ENCODE measurements at regions not wholly inside any gene's neighbourhood (a gene's known extent, or its start where the extent isn't known, plus 50 kb on each side); places are given as distances from the start of the nearest gene placed in this dataset.
"Not testable (repeated sequence)": the region's sequence is repeated elsewhere in the genome, so short reads cannot be mapped to it uniquely, and the experiment has no call there.

DNA sequence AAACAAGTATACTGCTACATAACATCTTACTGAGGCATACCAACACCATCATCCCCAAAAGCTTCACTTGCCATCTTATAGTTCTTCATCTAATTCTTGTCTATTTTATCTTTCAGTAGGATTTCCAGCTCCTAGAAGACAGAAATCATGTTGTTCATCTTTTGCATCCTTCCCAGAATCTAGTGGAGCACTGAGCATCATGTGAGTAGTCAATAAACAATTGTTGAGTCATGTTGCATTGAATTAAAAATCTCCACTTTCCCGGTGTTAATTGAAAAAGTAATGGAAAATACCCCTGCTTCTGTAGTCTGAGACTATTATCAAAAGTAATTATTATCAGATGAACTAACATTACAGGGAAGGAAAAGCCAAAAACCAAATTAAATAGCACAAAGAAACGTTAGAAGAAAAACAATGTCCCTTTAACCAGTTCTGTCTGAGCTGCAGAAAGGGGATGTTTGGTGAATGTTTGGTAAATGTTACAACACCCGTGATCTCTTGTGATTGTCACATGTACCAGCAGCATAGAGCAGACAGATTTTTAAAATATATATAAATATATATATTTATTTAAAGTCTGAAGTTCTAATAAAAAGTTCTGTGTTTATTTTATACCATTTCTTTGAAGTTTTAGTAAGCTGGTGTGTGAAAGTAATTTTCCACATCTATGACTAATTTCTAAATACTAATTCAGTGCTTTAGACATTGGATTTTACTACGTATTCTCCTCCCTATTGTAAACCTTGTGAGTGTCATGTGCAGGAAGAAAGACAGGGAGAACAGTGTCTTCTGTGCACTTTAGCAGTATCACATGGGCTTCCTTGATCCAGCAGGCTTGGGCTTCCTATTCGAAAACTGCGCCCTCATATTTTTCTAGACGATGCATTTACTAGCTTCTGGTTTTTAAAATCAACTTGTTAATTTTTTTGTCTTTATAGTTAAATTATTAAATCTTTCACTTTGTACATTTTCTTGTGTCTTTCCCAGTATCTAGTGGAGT is 85.6 kb downstream of the RAP2B start:
- H3K4me1 Mint-ChIP-seq = peaks cover 11% of the 10 kb centered on the region
- no peak for ATAC-seq
- CTCF ChIA-PET = interaction anchor here (0.5 to 1.4 kb wide), 2 partner anchors 42 to 372 kb away, joined by 3 to 4 read pairs; no protein-coding TSS in a partner anchor
- peaks cover 4% of the 10 kb centered on the region for H3K9me3 Mint-ChIP-seq (ENCODE audit: low read depth)
- no peak overlapping the region for H3K4me3 Mint-ChIP-seq
- H3K27ac Mint-ChIP-seq = no peak overlapping the region
- no peaks in the 10 kb centered on the region for H3K36me3 Mint-ChIP-seq (ENCODE audit: low read depth)
- POLR2A ChIA-PET = no interaction called here
- no peak for DNase-seq
- intact Hi-C loops (cut with DNase I, micrococcal nuclease) = no loop called here
- no peaks in the 10 kb centered on the region for H3K27me3 Mint-ChIP-seq

GRCh38 chr3:153248835-153249234 is 86.8 kb downstream of the RAP2B start:
- DNase-seq = not testable (repeated sequence)

DNA sequence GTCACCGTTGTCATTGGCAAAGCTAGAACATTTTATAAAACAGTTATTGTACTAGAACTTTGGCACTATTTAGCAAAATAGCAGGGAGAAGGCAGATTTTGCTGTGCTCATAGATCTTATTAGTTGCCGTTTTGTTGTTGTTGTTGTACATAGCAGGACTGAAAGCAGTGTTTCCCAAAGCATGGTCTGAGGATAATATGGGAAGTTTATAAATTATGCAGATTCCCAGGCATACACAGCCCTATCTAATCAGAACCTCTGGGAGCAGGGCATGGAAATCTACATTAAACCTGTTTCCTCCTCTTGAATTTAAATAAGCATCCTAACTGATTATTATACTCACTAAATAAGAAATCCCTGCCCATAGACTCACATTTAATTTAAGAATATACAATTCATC is 87.9 kb downstream of the RAP2B start:
- ChIA-PET POLR2A (no interaction called here), CTCF (no interaction called here)
- H3K4me1 Mint-ChIP-seq = peaks cover 11% of the 10 kb centered on the region
- no peaks in the 10 kb centered on the region for H3K27me3 Mint-ChIP-seq
- no peak overlapping the region for H3K4me3 Mint-ChIP-seq
- peaks cover 4% of the 10 kb centered on the region for H3K9me3 Mint-ChIP-seq (ENCODE audit: low read depth)
- intact Hi-C loops (cut with DNase I, micrococcal nuclease) = no loop called here
- no peak overlapping the region for H3K27ac Mint-ChIP-seq
- ATAC-seq = no peak
- no peak for DNase-seq
- no peaks in the 10 kb centered on the region for H3K36me3 Mint-ChIP-seq (ENCODE audit: low read depth)

More at GRCh38 chr3:153248835-153249234, 86.8 kb downstream of the RAP2B start:
- H3K27me3 Mint-ChIP-seq; ATAC-seq; H3K27ac Mint-ChIP-seq; H3K4me3 Mint-ChIP-seq; H3K9me3 Mint-ChIP-seq (ENCODE audit: low read depth); intact Hi-C loops (cut with DNase I, micrococcal nuclease); POLR2A ChIA-PET; H3K36me3 Mint-ChIP-seq (ENCODE audit: low read depth): not testable (repeated sequence)
- H3K4me1 Mint-ChIP-seq = peaks cover 11% of the 10 kb centered on the region
- CTCF ChIA-PET = interaction anchor here (1.4 kb wide), 1 partner anchor 41 kb away, joined by 4 read pairs; no protein-coding TSS in a partner anchor

DNA sequence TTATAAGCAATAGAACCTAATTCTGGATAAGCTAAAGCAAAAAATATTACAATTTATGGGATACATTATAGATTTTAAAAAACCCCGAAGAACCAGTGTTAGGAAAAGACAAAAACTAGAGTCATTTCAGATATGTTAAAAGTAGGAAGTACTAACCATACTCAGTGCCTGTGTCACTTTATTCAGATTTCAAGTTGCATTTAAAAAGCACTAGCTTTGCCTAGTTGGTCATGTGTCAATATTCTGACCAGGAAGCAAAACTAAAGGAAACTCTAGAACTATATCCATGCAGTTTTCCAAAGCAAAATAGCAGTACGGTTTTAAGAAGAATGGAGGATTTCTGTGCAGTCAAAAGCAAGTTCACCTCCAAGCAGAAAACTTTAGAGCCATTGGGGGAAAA is 88.4 kb downstream of the RAP2B start:
- Mint-ChIP-seq H3K27ac (no peak overlapping the region), H3K4me1 (peaks cover 11% of the 10 kb centered on the region), H3K36me3 (ENCODE audit: low read depth) (no peaks in the 10 kb centered on the region), H3K9me3 (ENCODE audit: low read depth) (peaks cover 4% of the 10 kb centered on the region), H3K4me3 (no peak overlapping the region), H3K27me3 (no peaks in the 10 kb centered on the region)
- DNase-seq (no peak), ATAC-seq (no peak)
- intact Hi-C loops (cut with DNase I, micrococcal nuclease) = no loop called here
- ChIA-PET CTCF (no interaction called here), POLR2A (interaction anchor here (0.6 kb wide), 1 partner anchor 354 kb away, joined by 4 read pairs; no protein-coding TSS in a partner anchor)

GRCh38 chr3:153252963-153253362 is 90.9 kb downstream of the RAP2B start:
- POLR2A ChIA-PET = no interaction called here
- intact Hi-C loops (cut with DNase I, micrococcal nuclease) = no loop called here
- H3K4me3 Mint-ChIP-seq = no peak overlapping the region
- peaks cover 6% of the 10 kb centered on the region for H3K4me1 Mint-ChIP-seq
- ATAC-seq (no peak), DNase-seq (no peak)
- no peaks in the 10 kb centered on the region for H3K27me3 Mint-ChIP-seq
- H3K9me3 Mint-ChIP-seq (ENCODE audit: low read depth) = peaks cover 4% of the 10 kb centered on the region
- CTCF ChIA-PET = interaction anchor here (0.6 kb wide), 1 partner anchor 62 kb away, joined by 3 read pairs; no protein-coding TSS in a partner anchor
- no peaks in the 10 kb centered on the region for H3K36me3 Mint-ChIP-seq (ENCODE audit: low read depth)
- no peak overlapping the region for H3K27ac Mint-ChIP-seq

DNA sequence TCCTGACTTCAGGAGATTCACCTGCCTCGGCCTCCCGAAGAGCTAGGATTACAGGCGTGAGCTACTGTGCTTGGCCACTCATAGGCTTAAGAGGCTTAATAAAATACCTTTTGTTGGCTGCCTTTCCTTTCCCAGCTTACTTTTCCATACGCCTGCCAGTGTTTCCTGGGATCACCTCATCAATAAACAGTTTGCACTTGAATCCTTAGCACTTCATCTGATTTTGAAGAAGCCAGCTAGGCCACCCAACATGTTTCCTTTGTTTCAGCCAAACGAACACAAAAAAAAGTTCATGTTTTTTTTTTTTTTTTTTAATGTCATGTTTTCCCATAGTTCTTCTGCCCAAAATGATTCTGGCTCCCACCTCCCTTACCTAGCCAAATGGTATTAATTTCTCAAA is 92.3 kb downstream of the RAP2B start:
- no peaks in the 10 kb centered on the region for H3K36me3 Mint-ChIP-seq (ENCODE audit: low read depth)
- ATAC-seq (no peak), DNase-seq (no peak)
- ChIA-PET CTCF (interaction anchor here (0.5 kb wide), 1 partner anchor 145 kb away, joined by 5 read pairs; no protein-coding TSS in a partner anchor), POLR2A (interaction anchor here (0.6 kb wide), 1 partner anchor 20 kb away, joined by 4 read pairs; no protein-coding TSS in a partner anchor)
- no peak overlapping the region for H3K27ac Mint-ChIP-seq
- no peak overlapping the region for H3K4me3 Mint-ChIP-seq
- H3K4me1 Mint-ChIP-seq = no peaks in the 10 kb centered on the region
- H3K9me3 Mint-ChIP-seq (ENCODE audit: low read depth) = peaks cover 4% of the 10 kb centered on the region
- intact Hi-C loops (cut with DNase I, micrococcal nuclease) = no loop called here
- no peaks in the 10 kb centered on the region for H3K27me3 Mint-ChIP-seq

- POLR2A ChIA-PET = no interaction called here
- no peaks in the 10 kb centered on the region for H3K27me3 Mint-ChIP-seq
- CTCF ChIA-PET = no interaction called here
- no peaks in the 10 kb centered on the region for H3K4me1 Mint-ChIP-seq
- DNase-seq (no peak), ATAC-seq (no peak)
- no peak overlapping the region for H3K4me3 Mint-ChIP-seq
- no peaks in the 10 kb centered on the region for H3K36me3 Mint-ChIP-seq (ENCODE audit: low read depth)
- intact Hi-C loops (cut with DNase I, micrococcal nuclease) = no loop called here
- no peaks in the 10 kb centered on the region for H3K9me3 Mint-ChIP-seq (ENCODE audit: low read depth)
- no peak overlapping the region for H3K27ac Mint-ChIP-seq
These were observed 95.8 kb downstream of the RAP2B start for GRCh38 chr3:153257673-153258351.

GRCh38 chr3:153259956-153260355 is 97.9 kb downstream of the RAP2B start:
- ChIA-PET POLR2A (no interaction called here), CTCF (no interaction called here)
- no peak overlapping the region for H3K27ac Mint-ChIP-seq
- intact Hi-C loops (cut with DNase I, micrococcal nuclease) = no loop called here
- no peaks in the 10 kb centered on the region for H3K36me3 Mint-ChIP-seq (ENCODE audit: low read depth)
- H3K4me3 Mint-ChIP-seq = no peak overlapping the region
- H3K27me3 Mint-ChIP-seq = no peaks in the 10 kb centered on the region
- no peaks in the 10 kb centered on the region for H3K9me3 Mint-ChIP-seq (ENCODE audit: low read depth)
- no peak for DNase-seq
- no peaks in the 10 kb centered on the region for H3K4me1 Mint-ChIP-seq
- no peak for ATAC-seq

DNA sequence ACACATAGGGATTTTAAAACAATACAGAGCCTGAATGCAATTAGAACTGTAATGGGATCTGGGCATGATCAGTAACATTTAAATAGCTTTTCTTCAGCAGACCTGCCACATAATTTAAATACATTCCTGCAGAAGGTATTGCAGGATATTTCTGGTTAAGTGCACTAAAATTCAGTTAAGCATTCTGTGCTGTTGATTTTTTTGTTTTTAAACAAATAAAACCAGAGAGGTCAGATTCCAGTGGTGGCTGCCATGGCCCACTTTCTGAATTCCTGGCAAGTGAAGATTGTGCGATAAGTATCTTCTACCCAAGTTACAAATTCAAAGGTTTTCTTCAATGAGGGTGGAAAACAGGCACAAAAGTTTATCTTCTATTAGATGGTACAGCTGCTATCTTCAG is 98.7 kb downstream of the RAP2B start:
- intact Hi-C loops (cut with DNase I, micrococcal nuclease) = no loop called here
- ChIA-PET POLR2A (no interaction called here), CTCF (no interaction called here)
- no peak overlapping the region for H3K27ac Mint-ChIP-seq
- no peaks in the 10 kb centered on the region for H3K27me3 Mint-ChIP-seq
- DNase-seq (no peak), ATAC-seq (no peak)
- H3K4me1 Mint-ChIP-seq = no peaks in the 10 kb centered on the region
- H3K4me3 Mint-ChIP-seq = no peak overlapping the region
- no peaks in the 10 kb centered on the region for H3K9me3 Mint-ChIP-seq (ENCODE audit: low read depth)
- H3K36me3 Mint-ChIP-seq (ENCODE audit: low read depth) = no peaks in the 10 kb centered on the region

DNA sequence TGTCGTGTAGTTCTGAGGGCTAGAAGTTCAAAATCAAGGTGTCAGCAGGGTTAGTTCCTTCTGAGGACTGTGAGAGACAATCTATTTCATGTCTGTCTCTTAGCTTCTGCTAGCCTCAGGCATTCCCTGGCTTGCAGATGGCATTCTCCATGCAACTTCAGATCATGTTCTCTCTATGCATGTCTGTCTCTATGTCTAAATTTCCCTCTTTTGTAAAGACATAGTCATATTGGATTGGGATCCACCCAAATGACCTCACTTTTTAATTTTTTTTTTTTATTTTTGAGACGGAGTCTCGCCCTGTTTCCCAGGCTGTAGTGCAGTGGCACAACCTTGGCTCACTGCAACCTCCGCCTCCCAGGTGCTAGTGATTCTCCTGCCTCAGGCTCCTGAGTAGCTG is 104.6 kb downstream of the RAP2B start:
- Mint-ChIP-seq H3K4me1 (no peaks in the 10 kb centered on the region), H3K27me3 (no peaks in the 10 kb centered on the region), H3K36me3 (ENCODE audit: low read depth) (no peaks in the 10 kb centered on the region), H3K27ac (no peak overlapping the region), H3K9me3 (ENCODE audit: low read depth) (no peaks in the 10 kb centered on the region), H3K4me3 (no peak overlapping the region)
- ChIA-PET CTCF (no interaction called here), POLR2A (no interaction called here)
- DNase-seq (no peak), ATAC-seq (no peak)
- intact Hi-C loops (cut with DNase I, micrococcal nuclease) = no loop called here

GRCh38 chr3:153268564-153269279 is 106.7 kb downstream of the RAP2B start:
- intact Hi-C loops (cut with DNase I, micrococcal nuclease) = no loop called here
- DNase-seq (no peak), ATAC-seq (no peak)
- peaks cover 5% of the 10 kb centered on the region for H3K4me1 Mint-ChIP-seq
- no peak overlapping the region for H3K4me3 Mint-ChIP-seq
- no peak overlapping the region for H3K27ac Mint-ChIP-seq
- H3K9me3 Mint-ChIP-seq (ENCODE audit: low read depth) = no peaks in the 10 kb centered on the region
- ChIA-PET POLR2A (no interaction called here), CTCF (no interaction called here)
- no peaks in the 10 kb centered on the region for H3K27me3 Mint-ChIP-seq
- no peaks in the 10 kb centered on the region for H3K36me3 Mint-ChIP-seq (ENCODE audit: low read depth)

Data from activated CD4-positive, alpha-beta T cell treated with anti-CD3 and anti-CD28 coated beads for 36 hours (primary cell).